ENCODE measurements at regions not wholly inside any gene's neighbourhood (a gene's known extent, or its start where the extent isn't known, plus 50 kb on each side); places are given as distances from the start of the nearest gene placed in this dataset.

- TF ChIP-seq CTCF (IDR thresholded peaks at IDR 0.05), result no peak
- TF ChIP-seq EP300 (IDR thresholded peaks at IDR 0.05), result no peak
- TF ChIP-seq POLR2A (IDR thresholded peaks at IDR 0.05), result no peak
Measured at GRCh38 chr2:66903745-66904465, 469.0 kb downstream of the MEIS1 start.
